Stomach smooth muscle (tissue), 2 donors: ENCODE measurements at regions not wholly inside any gene's neighbourhood (a gene's known extent, or its start where the extent isn't known, plus 50 kb on each side); places are given as distances from the start of the nearest gene placed in this dataset.

ENCODE experiments used
- H3K27ac ChIP-seq: one replicate; pipeline ENCODE4 v1.7.0; 2013; ENCODE audit warnings: mild to moderate bottlenecking, low read length, inconsistent platforms
- H3K27me3 ChIP-seq, 2 donors: one replicate each; pipeline ENCODE4 v1.7.0; 2013; ENCODE audit warnings: low read length in 2 of 2; ENCODE audit not compliant: insufficient read depth in 2 of 2, control insufficient read depth in 1 of 2
- H3K36me3 ChIP-seq, 2 donors: one replicate each; pipeline ENCODE4 v1.7.0; 2013; ENCODE audit warnings: low read length in 2 of 2; ENCODE audit not compliant: control insufficient read depth in 2 of 2, insufficient read depth in 2 of 2
- H3K4me1 ChIP-seq: one replicate; pipeline ENCODE4 v1.7.0; 2013; ENCODE audit warnings: low read length; ENCODE audit not compliant: control insufficient read depth, insufficient read depth
- H3K4me3 ChIP-seq, 2 donors: one replicate each; pipeline ENCODE4 v1.7.0; 2013; ENCODE audit warnings: low read length in 2 of 2
- H3K9ac ChIP-seq, 2 donors: one replicate each; pipeline ENCODE4 v1.7.0; 2013; ENCODE audit warnings: low read length in 2 of 2, mild to moderate bottlenecking in 1 of 2
- H3K9me3 ChIP-seq, 2 donors: one replicate each; pipeline ENCODE4 v1.7.0; 2013; ENCODE audit warnings: low read length in 2 of 2; ENCODE audit not compliant: control insufficient read depth in 2 of 2
- donor health status: healthy.
- donor health status: Pancreatic carcinoma.

- Histone ChIP-seq H3K4me3 (no peak overlapping the region), H3K4me1 (peaks cover 33% of the 10 kb centered on the region), H3K27ac (peak overlapping the region; percentile 49), H3K9ac (no peak overlapping the region), H3K27me3 (no peaks in the 10 kb centered on the region), H3K36me3 (no peaks in the 10 kb centered on the region), H3K9me3 (no peaks in the 10 kb centered on the region)
Measured at GRCh38 chr10:31584098-31584631, 265.1 kb downstream of the ZEB1 start.

- H3K27me3 ChIP-seq = no peaks in the 10 kb centered on the region
- H3K27ac ChIP-seq = peak overlapping the region; percentile 60
- no peaks in the 10 kb centered on the region for H3K36me3 ChIP-seq
- H3K4me1 ChIP-seq = peaks cover 33% of the 10 kb centered on the region
- no peaks in the 10 kb centered on the region for H3K9me3 ChIP-seq
- peak overlapping the region in 1 of 2 donors; percentile 49 for H3K4me3 ChIP-seq
- H3K9ac ChIP-seq = peak overlapping the region in 1 of 2 donors; percentile 42
Measured at GRCh38 chr10:31583293-31583692, 264.3 kb downstream of the ZEB1 start.

- H3K9me3 ChIP-seq = peaks cover 0 to 3% of the 10 kb centered on the region in 2 donors
- H3K9ac ChIP-seq = peak overlapping the region in 1 of 2 donors; percentile 42
- peak overlapping the region; percentile 28 to 49 for H3K4me3 ChIP-seq
- peaks cover 33% of the 10 kb centered on the region for H3K4me1 ChIP-seq
- H3K27ac ChIP-seq = peak overlapping the region; percentile 60
- H3K27me3 ChIP-seq = no peaks in the 10 kb centered on the region
- H3K36me3 ChIP-seq = no peaks in the 10 kb centered on the region
Measured at GRCh38 chr10:31582365-31583052, 263.5 kb downstream of the ZEB1 start.

- Histone ChIP-seq H3K9me3 (peaks cover 0 to 3% of the 10 kb centered on the region in 2 donors), H3K27ac (peak overlapping the region; percentile 60), H3K4me3 (peak overlapping the region in 1 of 2 donors; percentile 28), H3K27me3 (no peaks in the 10 kb centered on the region), H3K9ac (no peak overlapping the region), H3K4me1 (peaks cover 33% of the 10 kb centered on the region), H3K36me3 (no peaks in the 10 kb centered on the region)
Measured at GRCh38 chr10:31581741-31582323, 262.8 kb downstream of the ZEB1 start.

- H3K36me3 ChIP-seq = no peaks in the 10 kb centered on the region
- H3K9ac ChIP-seq = no peak overlapping the region
- H3K27ac ChIP-seq = no peak overlapping the region
- H3K9me3 ChIP-seq = peaks cover 0 to 3% of the 10 kb centered on the region in 2 donors
- peaks cover 31% of the 10 kb centered on the region for H3K4me1 ChIP-seq
- no peak overlapping the region for H3K4me3 ChIP-seq
- no peaks in the 10 kb centered on the region for H3K27me3 ChIP-seq
Measured at GRCh38 chr10:31580646-31581045, 261.6 kb downstream of the ZEB1 start.
